H1 (cell line): ENCODE measurements at regions not wholly inside any gene's neighbourhood (a gene's known extent, or its start where the extent isn't known, plus 50 kb on each side); places are given as distances from the start of the nearest gene placed in this dataset.

Source experiments
- CTCF ChIA-PET: fragments of 300-600 bp; sonication (Branson Sonifier 250); formaldehyde crosslinking; loops from one replicate; lab custom pipeline; 2021; ENCODE audit not compliant: partially characterized antibody; lab: Charles Lee
- POLR2A ChIA-PET: fragments of 300-600 bp; sonication (Branson Sonifier 250); formaldehyde crosslinking; loops from one replicate; lab custom pipeline; 2021; ENCODE audit warnings: inconsistent platforms; ENCODE audit not compliant: partially characterized antibody; lab: Charles Lee
- DNase-seq, 2 experiments: peaks; one replicate each; pipeline versions ENCODE4 v3.0.0 to v3.0.0-alpha.2; 2010 to 2022; ENCODE audit warnings: low spot score in 2 of 2, low read depth in 1 of 2, mixed read lengths in 1 of 2
- FAIRE-seq: peaks from 2 replicates; lab custom pipeline; 2011; peaks lifted over from hg19 to GRCh38; lab: Jason Lieb, UNC
- H2AFZ ChIP-seq: 2 replicates; pipeline ENCODE4 v1.8.1; 2012; ENCODE audit warnings: low read length, inconsistent platforms
- H2AK5ac ChIP-seq: 2 replicates; pipeline ENCODE4 v1.6.1; 2013; ENCODE audit warnings: low read depth, low read length
- H2BK120ac ChIP-seq: replicated peaks from 2 replicates; pipeline ENCODE3; 2013; ENCODE audit warnings: low read depth, low read length, inconsistent platforms
- H2BK12ac ChIP-seq: 2 replicates; pipeline ENCODE4 v1.6.1; 2013; ENCODE audit warnings: low read depth, low read length
- H2BK15ac ChIP-seq: 2 replicates; pipeline ENCODE4 v1.6.1; 2013; ENCODE audit warnings: low read length
- H2BK20ac ChIP-seq: 2 replicates; pipeline ENCODE4 v1.6.1; 2013; ENCODE audit warnings: low read length
- H2BK5ac ChIP-seq: 2 replicates; pipeline ENCODE4 v1.6.1; 2013; ENCODE audit warnings: low read depth, low read length
- H3K14ac ChIP-seq: 2 replicates; pipeline ENCODE4 v1.6.1; 2013; ENCODE audit warnings: inconsistent platforms; ENCODE audit not compliant: insufficient read length
- H3K18ac ChIP-seq: 2 replicates; pipeline ENCODE4 v1.6.1; 2013; ENCODE audit warnings: low read length; ENCODE audit errors: extremely low read depth
- H3K23ac ChIP-seq: 2 replicates; pipeline ENCODE4 v1.6.1; 2013; ENCODE audit warnings: inconsistent platforms; ENCODE audit not compliant: insufficient read length
- H3K23me2 ChIP-seq: 2 replicates; pipeline ENCODE4 v1.6.1; 2013; ENCODE audit warnings: low read depth, low read length
- H3K27ac ChIP-seq: 2 replicates; pipeline ENCODE4 v1.6.1; 2011; ENCODE audit warnings: low read depth, low read length, inconsistent platforms
- H3K27me3 ChIP-seq, 4 experiments: replicated peaks in 1 of 4; 1 replicate in 1 of 4; 2 replicates in 3 of 4; pipeline versions ENCODE4 v1.6.1 to v1.8.1; 2011 to 2013; ENCODE audit warnings: low read length in 3 of 4, mild to moderate bottlenecking in 3 of 4, inconsistent platforms in 2 of 4, mixed read lengths in 2 of 4, moderate library complexity in 1 of 4; ENCODE audit not compliant: control insufficient read depth in 3 of 4, insufficient read depth in 3 of 4; ENCODE audit errors: extremely low read depth in 1 of 4
- H3K36me3 ChIP-seq, 4 experiments: 2 replicates each; pipeline versions ENCODE4 v1.6.1 to v1.8.1; 2011 to 2013; ENCODE audit warnings: mild to moderate bottlenecking in 4 of 4, low read length in 3 of 4, moderate library complexity in 2 of 4, control low read depth in 1 of 4, inconsistent platforms in 1 of 4; ENCODE audit not compliant: insufficient read depth in 4 of 4, control insufficient read depth in 2 of 4
- H3K4ac ChIP-seq: replicated peaks from 2 replicates; pipeline ENCODE3; 2013; ENCODE audit warnings: low read length, low read depth, mixed read lengths, inconsistent platforms; ENCODE audit not compliant: insufficient read length
- H3K4me1 ChIP-seq, 4 experiments: replicated peaks in 1 of 4; 1 replicate in 1 of 4; 2 replicates in 3 of 4; pipeline versions ENCODE4 v1.6.1 to v1.8.1; 2011 to 2013; ENCODE audit warnings: low read length in 3 of 4, inconsistent platforms in 2 of 4, mixed read lengths in 1 of 4; ENCODE audit not compliant: insufficient read depth in 4 of 4, control insufficient read depth in 3 of 4
- H3K4me2 ChIP-seq, 2 experiments: 2 replicates each; pipeline versions ENCODE4 v1.6.1 to v1.8.1; 2011 to 2013; ENCODE audit warnings: low read depth in 2 of 2, low read length in 2 of 2, control low read depth in 1 of 2, inconsistent platforms in 1 of 2, mild to moderate bottlenecking in 1 of 2; ENCODE audit not compliant: insufficient read depth in 1 of 2
- H3K4me3 ChIP-seq, 4 experiments: fragments of 200-600, 300-600 bp in 1 of 4; sonication (generic), shearing (Covaris generic), sonication (Bioruptor Twin) in 1 of 4; 2 replicates each; pipeline versions ENCODE4 v1.5.1 to v1.8.1; 2011 to 2016; ENCODE audit warnings: low read length in 4 of 4, low read depth in 3 of 4, control low read depth in 2 of 4, inconsistent platforms in 2 of 4, mild to moderate bottlenecking in 2 of 4, mixed read lengths in 1 of 4, moderate library complexity in 1 of 4; ENCODE audit not compliant: insufficient read depth in 2 of 4; ENCODE audit errors: extremely low read depth in 1 of 4
- H3K56ac ChIP-seq: replicated peaks from 2 replicates; pipeline ENCODE3; 2013; ENCODE audit warnings: low read depth, mild to moderate bottlenecking, mixed read lengths, low read length, inconsistent platforms; ENCODE audit not compliant: insufficient read length
- H3K79me1 ChIP-seq: 2 replicates; pipeline ENCODE4 v1.6.1; 2013; ENCODE audit warnings: low read depth, low read length, control low read depth
- H3K79me2 ChIP-seq, 2 experiments: 2 replicates each; pipeline versions ENCODE4 v1.6.1 to v1.8.1; 2012 to 2013; ENCODE audit warnings: low read length in 2 of 2, mild to moderate bottlenecking in 2 of 2, inconsistent platforms in 1 of 2; ENCODE audit not compliant: insufficient read depth in 2 of 2, control insufficient read depth in 1 of 2
- H3K9ac ChIP-seq, 4 experiments: replicated peaks in 1 of 4; 1 replicate in 1 of 4; 2 replicates in 3 of 4; pipeline versions ENCODE4 v1.6.1 to v1.8.1; 2011 to 2013; ENCODE audit warnings: low read depth in 3 of 4, low read length in 3 of 4, control low read depth in 2 of 4, mild to moderate bottlenecking in 2 of 4, moderate library complexity in 2 of 4, inconsistent platforms in 1 of 4; ENCODE audit errors: extremely low read depth in 1 of 4
- H3K9me3 ChIP-seq, 2 experiments: 2 replicates each; pipeline versions ENCODE4 v1.6.1 to v1.8.1; 2012 to 2013; ENCODE audit warnings: mild to moderate bottlenecking in 2 of 2, moderate library complexity in 2 of 2, control low read depth in 1 of 2, inconsistent platforms in 1 of 2, low read depth in 1 of 2, low read length in 1 of 2, mixed read lengths in 1 of 2; ENCODE audit not compliant: insufficient read depth in 2 of 2
- H4K20me1 ChIP-seq, 2 experiments: replicated peaks in 1 of 2; 2 replicates each; pipeline versions ENCODE3 to v1.8.1; 2011 to 2013; ENCODE audit warnings: inconsistent platforms in 2 of 2, low read length in 2 of 2, mild to moderate bottlenecking in 1 of 2; ENCODE audit not compliant: insufficient read depth in 2 of 2, control insufficient read depth in 1 of 2
- H4K5ac ChIP-seq: 2 replicates; pipeline ENCODE4 v1.6.1; 2013; ENCODE audit warnings: low read length, low read depth, mixed read lengths, inconsistent platforms; ENCODE audit not compliant: insufficient read length
- H4K8ac ChIP-seq: 2 replicates; pipeline ENCODE4 v1.8.0; 2013; ENCODE audit warnings: mild to moderate bottlenecking, moderate library complexity, low read length, inconsistent platforms; ENCODE audit not compliant: insufficient read depth; ENCODE audit errors: extremely low read depth
- H4K91ac ChIP-seq: replicated peaks from 2 replicates; pipeline ENCODE3; 2013; ENCODE audit warnings: low read length, mixed read lengths, inconsistent platforms; ENCODE audit not compliant: insufficient read length
- ATF3 ChIP-seq: IDR thresholded peaks from 2 replicates; pipeline ENCODE4 v1.6.1; 2011; ENCODE audit warnings: low read depth, mild to moderate bottlenecking, low read length; ENCODE audit not compliant: insufficient read depth
- SIRT6 ChIP-seq: IDR thresholded peaks from one replicate; pipeline ENCODE4 v1.7.1; 2012; ENCODE audit warnings: low read length, inconsistent platforms
- SP4 ChIP-seq: IDR thresholded peaks from 2 replicates; pipeline ENCODE4 v1.6.1; 2012; ENCODE audit warnings: low read length, inconsistent platforms
- SUZ12 ChIP-seq: fragments of 200-600 bp; sonication (generic); IDR thresholded peaks from 2 replicates; pipeline ENCODE4 v1.6.1; 2012; ENCODE audit warnings: mild to moderate bottlenecking, inconsistent platforms, low read length, moderate library complexity, mixed read lengths
- TBP ChIP-seq: IDR thresholded peaks from 2 replicates; pipeline ENCODE4 v1.6.1; 2011; ENCODE audit warnings: low read depth, low read length, improper control_type of control experiment
- YY1 ChIP-seq: IDR thresholded peaks from 2 replicates; pipeline ENCODE4 v1.6.1; 2011; ENCODE audit warnings: low read depth, mild to moderate bottlenecking, low read length
- WGBS, 2 experiments: shearing (Covaris generic) in 1 of 2; methylation state at CpG; one replicate each; pipeline versions ENCODE4 v1.1.6 to v1.1.7; 2013 to 2015; ENCODE audit warnings: low lambda C conversion rate in 2 of 2, mixed read lengths in 2 of 2, inconsistent platforms in 1 of 2, low coverage in 1 of 2, missing lambda C conversion rate in 1 of 2; ENCODE audit not compliant: insufficient replicate concordance in 2 of 2, insufficient coverage in 1 of 2, insufficient read length in 1 of 2; ENCODE audit errors: extremely low coverage in 1 of 2, missing lambda C conversion rate in 1 of 2; 5-methylcytosine and 5-hydroxymethylcytosine counted together

GRCh38 chr15:97259943-97260342, 700.6 kb upstream of the ARRDC4 start:
- CTCF ChIA-PET: interaction anchor here (0.6 kb wide), 1 partner anchor 427 kb away, joined by 3 read pairs; no protein-coding TSS in a partner anchor

More at GRCh38 chr15:97259943-97260342, 700.6 kb upstream of the ARRDC4 start:
- Histone ChIP-seq H3K27ac (no peak overlapping the region), H3K18ac (no peak overlapping the region), H4K91ac (no peak overlapping the region), H2BK5ac (no peak overlapping the region), H3K56ac (no peak overlapping the region), H4K20me1 (no peaks in the 10 kb centered on the region), H3K23ac (no peak overlapping the region), H3K4me2 (no peak overlapping the region), H3K4me3 (no peak overlapping the region), H3K4ac (no peak overlapping the region), H3K79me1 (no peaks in the 10 kb centered on the region)
- FAIRE-seq (peak; percentile 32), DNase-seq (no peak)
- WGBS, 2 experiments: 80% methylated on average over 3 of the region's 3 CpGs; no CpG with 5 or more reads in 1 of the 2 experiments
- TF ChIP-seq ATF3 (no peak), SIRT6 (no peak), YY1 (no peak), SP4 (no peak), SUZ12 (no peak), TBP (no peak)
- TF ChIP-seq, all 59 proteins: peak for 0
- Histone ChIP-seq H2AFZ (no peak overlapping the region; the same call in 1 of the 2 replicates), H3K9ac (no peak overlapping the region), H3K14ac (no peak overlapping the region), H2BK120ac (no peak overlapping the region), H3K79me2 (no peaks in the 10 kb centered on the region), H4K5ac (no peak overlapping the region), H3K9me3 (no peaks in the 10 kb centered on the region), H2AK5ac (no peak overlapping the region), H3K27me3 (no peaks in the 10 kb centered on the region), H3K23me2 (no peaks in the 10 kb centered on the region), H2BK15ac (no peak overlapping the region), H2BK12ac (no peak overlapping the region), H3K4me1 (no peaks in the 10 kb centered on the region), H4K8ac (no peak overlapping the region), H2BK20ac (no peak overlapping the region), H3K36me3 (no peaks in the 10 kb centered on the region)
- POLR2A ChIA-PET: no interaction called here
